Iris pigment epithelial cell (primary cell): ENCODE measurements at regions not wholly inside any gene's neighbourhood (a gene's known extent, or its start where the extent isn't known, plus 50 kb on each side); places are given as distances from the start of the nearest gene placed in this dataset.

Source experiments
- DNase-seq: peaks from one replicate; pipeline ENCODE4 v3.0.0-alpha.2; 2011; ENCODE audit warnings: low read depth

DNA sequence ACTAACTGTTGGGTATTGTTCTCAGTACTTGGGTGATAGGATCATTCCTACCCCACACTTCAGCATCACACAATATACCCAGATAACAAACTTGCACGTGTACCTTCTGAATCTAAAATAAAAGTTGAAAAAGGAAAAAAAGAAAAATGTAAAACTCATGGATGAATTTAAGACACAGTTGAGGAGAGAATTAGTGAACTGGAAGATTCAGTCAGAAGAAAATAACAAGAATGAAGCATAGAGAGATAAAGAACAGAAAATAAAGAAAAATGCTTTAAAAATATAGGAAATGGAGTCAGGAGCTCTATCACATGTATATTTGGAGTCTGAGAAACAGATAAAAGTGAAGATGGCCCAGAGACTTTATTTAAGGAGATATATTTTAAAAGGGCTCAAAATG is 90.4 kb upstream of the SALL3 start:
- DNase-seq = no peak

GRCh38 chr18:78890388-78890787 is 89.2 kb upstream of the SALL3 start:
- DNase-seq = no peak

GRCh38 chr18:78891185-78891762 is 88.3 kb upstream of the SALL3 start:
- no peak for DNase-seq

- DNase-seq = no peak
Measured at GRCh38 chr18:78892177-78892576, 87.4 kb upstream of the SALL3 start.

DNA sequence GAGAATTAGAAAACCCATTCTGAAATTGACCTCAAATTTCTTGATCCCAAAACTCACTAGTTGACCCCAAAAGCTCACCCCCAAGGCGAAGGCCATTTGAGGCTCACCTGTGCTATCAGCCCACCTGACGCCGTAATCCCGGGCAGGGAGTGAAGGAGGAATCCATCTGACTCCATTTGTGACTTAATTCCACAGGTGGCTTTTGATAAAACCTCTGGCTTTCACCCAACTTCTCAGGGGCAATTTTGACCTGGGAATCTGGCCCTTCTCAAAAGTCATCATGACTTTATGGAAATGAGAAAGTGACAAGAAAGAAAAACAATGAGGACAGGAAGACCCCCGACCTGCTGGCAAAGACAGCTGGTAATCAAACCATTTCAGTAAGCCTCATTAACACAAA is 86.9 kb upstream of the SALL3 start:
- no peak for DNase-seq

DNA sequence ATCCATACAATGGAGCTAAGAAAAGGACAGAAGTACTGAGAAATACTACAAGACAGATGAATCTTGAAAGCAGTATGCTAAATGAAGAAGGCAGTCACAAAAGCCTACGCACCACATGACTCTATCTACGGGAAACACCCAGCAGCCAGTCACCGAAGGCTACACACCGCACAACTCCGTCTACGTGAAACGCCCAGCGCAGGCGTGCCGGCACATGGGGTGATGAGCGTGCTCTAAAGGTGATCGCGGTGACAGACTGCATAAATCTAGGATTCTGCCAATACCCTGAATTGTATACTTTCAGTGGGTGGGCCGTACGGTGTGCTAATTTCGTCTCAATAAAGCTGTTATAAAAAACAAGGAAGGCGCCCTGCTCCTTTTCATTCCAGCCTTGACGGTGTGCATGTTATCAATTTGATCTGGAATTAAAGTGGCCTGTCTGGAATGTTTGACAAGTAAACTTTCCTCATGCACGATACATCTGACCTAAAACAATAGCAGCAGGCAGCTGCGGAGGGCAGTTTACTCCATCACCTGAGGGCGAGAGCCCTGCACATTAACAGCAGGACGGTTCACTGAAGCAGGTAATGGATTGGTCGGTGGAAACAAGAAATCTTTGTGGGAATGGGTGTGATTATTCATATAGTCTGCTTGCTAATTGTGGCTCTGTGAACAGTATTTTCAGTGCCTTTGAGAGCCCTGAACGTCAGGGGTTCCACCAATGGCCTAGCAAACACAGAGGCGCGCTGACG is 86.2 kb upstream of the SALL3 start:
- no peak for DNase-seq

DNA sequence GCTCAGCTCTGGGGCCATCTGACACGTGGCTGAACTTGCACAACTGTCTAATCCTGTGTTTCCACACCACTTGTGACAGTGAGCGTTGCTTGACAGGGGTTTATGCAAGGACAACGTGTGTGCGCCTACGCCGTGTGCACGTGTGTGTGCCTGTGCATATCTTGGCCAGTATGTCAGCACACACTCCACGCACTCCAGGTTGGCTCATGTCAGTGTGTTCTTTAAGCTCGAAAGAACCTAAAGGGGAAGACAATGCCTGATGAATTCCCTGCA is 85.6 kb upstream of the SALL3 start:
- DNase-seq = no peak

DNA sequence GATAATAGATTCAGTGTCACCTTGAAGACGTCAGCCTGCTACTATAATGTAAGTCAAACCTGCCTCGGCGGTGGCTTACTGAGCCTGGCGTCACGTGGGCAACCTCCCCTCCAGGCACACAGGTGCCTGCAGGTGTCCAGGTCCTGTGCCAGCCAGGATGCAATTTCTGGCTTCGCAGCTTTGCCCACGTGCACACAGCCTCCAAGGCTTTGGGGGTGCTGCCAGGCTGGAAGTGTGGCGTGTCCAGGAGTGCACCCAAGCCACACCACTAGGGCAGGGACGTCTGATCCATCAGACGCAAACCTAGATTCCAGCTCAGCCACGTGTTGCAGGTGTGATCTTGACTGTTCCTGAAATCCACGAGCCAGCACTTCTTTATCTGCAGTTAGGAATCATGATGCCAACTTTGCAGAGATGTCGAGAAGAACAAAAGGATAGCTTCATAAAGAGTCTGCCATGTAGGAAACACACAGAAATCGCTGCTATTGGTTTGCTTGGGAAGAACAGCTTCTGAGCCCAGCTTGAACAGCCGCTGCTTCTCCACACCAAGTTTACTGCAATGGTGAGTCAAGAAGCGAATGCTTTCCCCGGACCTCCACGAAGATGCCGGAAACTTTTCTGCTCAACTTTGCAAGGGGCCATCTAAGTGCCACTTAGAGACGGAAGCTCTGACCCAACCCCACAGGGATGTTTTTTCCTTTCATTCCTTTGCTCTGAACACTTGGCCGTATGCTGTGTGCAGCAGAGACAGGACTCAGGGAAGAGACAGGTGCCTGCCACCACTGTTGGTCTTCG is 84.2 kb upstream of the SALL3 start:
- DNase-seq = no peak

GRCh38 chr18:78896111-78896905 is 83.3 kb upstream of the SALL3 start:
- DNase-seq = no peak

GRCh38 chr18:78898066-78898465 is 81.6 kb upstream of the SALL3 start:
- no peak for DNase-seq

DNA sequence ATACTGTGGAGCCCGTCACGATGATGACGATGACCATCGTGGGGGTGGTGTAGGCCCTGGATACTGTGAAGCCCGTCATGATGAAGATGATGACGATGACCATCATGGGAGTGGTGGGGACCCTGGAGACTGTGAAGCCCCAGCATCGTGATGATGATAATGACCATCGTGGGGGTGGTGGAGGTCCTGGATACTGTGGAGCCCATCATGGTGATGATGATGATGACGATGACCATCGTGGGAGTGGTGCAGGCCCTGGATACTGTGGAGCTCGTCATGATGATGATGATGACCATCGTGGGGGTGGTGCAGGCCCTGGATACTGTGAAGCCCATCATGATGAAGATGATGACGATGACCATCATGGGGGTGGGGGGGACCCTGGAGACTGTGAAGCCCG is 81.0 kb upstream of the SALL3 start:
- DNase-seq = no peak

DNA sequence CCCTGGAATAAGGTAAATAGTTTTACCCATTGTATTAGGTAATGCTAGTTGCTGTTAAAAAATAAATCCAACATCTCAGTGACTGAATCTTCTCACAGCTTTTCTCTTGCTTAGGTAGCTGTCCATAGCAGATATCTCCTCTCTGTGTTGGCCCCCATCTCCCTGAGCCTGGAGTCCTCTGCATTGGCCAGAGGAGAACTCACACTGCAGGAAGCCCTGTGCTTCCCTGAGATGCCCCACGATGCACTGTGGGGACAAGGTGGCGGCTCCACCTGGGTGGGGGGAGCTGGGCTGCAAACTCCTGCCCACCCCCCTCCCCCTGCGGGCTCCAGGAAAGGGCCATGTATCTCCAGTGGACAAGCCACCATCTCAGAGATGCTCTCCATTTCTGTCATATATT is 80.4 kb upstream of the SALL3 start:
- no peak for DNase-seq

GRCh38 chr18:78900938-78901909 is 78.4 kb upstream of the SALL3 start:
- DNase-seq = no peak

GRCh38 chr18:78901923-78902794 is 77.5 kb upstream of the SALL3 start:
- DNase-seq = no peak

DNA sequence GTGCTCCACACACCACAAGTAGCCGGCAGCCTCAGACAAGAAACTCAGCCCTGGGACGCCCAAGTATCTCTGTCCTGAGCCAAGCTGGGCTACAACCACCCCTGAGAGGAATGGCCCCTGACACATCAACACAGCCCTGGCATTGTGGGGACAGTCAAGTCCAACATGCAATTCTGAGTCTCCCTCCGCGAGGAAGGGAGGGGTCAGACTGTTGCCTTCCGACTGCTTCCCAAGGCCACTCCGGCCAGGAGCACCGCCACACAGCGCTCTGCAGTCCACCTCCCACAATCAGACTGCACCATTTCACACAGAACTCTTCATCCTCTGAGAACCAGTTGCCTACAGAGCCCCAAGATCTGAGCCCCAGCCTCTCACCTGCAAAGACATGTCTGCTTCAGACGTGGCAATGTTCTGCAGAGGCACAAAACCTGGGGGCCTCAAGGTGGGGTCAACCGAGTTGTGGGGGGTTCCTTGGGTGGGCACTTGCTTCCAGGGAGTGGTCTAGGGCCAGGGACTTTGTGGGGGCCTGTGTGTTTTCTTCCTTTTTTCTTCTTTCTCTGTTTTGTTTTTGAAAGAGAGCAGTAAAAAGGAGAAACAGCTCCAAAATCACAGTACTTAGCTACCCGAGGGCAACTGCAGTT is 76.7 kb upstream of the SALL3 start:
- no peak for DNase-seq

DNA sequence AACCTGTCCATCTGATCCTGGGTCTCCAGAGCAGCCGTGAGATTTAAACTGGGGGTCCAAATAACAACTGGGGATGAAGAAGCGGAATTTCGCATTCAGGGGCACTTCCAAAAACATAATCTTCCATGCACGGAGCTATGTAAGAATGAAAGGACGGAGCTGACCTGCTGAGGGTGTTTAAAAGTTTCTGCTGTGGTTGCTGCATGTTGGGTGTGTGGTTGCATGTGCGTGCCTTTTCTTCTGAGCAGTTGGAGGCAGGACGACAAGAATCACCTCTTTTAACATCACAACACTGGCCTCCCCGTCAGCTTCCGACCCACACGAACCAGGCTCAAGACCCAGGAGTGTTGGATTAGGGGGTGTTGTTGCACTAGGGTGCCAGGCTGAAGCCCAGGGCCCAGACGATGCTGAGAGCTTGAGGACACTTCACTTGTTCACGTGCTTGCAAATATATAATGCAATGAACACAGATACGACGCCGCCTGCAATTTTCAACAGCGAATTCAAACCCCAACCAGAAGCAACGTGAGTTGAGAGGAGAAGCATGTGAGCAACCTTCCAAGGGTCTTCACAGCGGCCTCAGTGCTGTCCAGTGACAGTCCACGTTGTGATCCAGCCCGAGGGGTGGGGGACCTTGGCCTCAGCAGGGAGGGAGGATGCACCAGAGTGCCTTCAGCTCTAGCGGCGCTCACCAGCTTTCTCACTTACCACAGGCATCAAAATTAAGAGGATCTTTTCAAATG is 76.0 kb upstream of the SALL3 start:
- no peak for DNase-seq

- DNase-seq = no peak
Measured at GRCh38 chr18:78904179-78904531, 75.5 kb upstream of the SALL3 start.

DNA sequence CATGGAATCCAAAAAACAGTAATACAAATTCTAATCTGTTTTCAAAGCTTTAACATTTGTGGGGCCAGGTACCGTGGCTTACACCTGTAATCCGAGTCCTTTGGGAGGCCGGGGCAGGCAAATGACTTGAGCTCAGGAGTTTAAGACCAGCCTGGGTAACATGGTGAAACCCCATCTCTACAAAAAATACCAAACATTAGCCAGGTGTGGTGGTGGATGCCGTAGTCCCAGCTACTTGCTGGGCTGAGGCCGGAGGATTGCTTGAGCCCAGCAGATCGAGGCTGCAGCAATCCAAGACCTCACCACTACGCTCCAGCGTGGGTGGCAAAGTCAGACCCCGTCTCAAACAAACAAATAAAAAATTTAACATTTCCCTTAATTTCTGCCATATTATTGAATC is 74.3 kb upstream of the SALL3 start:
- DNase-seq = no peak

DNA sequence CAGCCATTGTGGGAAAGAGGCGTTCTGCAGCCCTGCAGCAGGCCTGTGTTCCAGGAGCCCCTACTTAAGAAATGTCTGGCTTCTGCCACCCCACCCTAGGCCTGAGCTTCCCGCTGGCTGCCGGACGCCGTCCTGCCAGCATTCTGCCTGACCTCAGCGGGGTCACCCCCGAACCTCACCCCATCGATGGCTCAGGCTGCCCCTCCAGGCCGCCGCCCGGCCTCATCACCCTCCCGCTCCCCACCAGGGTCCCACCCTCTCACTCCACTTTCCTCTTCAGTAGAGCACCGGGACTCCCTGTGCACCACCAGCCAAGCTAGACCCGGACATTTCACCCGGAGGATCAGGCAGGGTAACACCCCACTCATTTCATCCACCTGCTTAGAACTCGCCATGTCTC is 73.6 kb upstream of the SALL3 start:
- no peak for DNase-seq
